ENCODE measurements at regions not wholly inside any gene's neighbourhood (a gene's known extent, or its start where the extent isn't known, plus 50 kb on each side); places are given as distances from the start of the nearest gene placed in this dataset.

DNA sequence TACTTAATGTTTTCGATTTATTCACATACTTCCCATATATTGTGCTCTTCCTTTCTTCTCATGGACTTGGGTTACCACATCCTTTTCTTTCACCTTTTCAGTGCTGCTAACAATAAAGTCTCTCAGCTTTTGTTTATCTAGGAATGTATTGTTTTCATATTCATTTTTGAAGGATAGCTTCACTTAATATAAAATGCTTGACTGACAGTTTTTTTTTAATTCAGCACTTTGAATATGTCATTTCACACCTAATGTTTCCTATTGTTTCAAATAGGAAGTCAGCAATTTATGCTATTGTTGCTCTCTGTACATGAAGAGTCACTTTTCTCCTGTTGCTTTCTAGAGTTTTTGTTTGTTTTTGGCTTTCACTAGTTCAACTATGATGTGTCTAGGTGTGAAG is 738.3 kb upstream of the STXBP6 start:
- intact Hi-C loops (cut with DNase I) = no loop called here
- no peak overlapping the region for H3K9ac ChIP-seq (ENCODE audit: low read depth in 2 of 2, low read length in 2 of 2)
- H3K27ac ChIP-seq = no peak overlapping the region
- no peak for DNase-seq
- no peaks in the 10 kb centered on the region for H3K36me3 ChIP-seq
- H3K4me1 ChIP-seq = no peaks in the 10 kb centered on the region
- H3K4me3 ChIP-seq = no peak overlapping the region
- no peaks in the 10 kb centered on the region for H3K9me3 ChIP-seq
- TF ChIP-seq, protein P1, sequence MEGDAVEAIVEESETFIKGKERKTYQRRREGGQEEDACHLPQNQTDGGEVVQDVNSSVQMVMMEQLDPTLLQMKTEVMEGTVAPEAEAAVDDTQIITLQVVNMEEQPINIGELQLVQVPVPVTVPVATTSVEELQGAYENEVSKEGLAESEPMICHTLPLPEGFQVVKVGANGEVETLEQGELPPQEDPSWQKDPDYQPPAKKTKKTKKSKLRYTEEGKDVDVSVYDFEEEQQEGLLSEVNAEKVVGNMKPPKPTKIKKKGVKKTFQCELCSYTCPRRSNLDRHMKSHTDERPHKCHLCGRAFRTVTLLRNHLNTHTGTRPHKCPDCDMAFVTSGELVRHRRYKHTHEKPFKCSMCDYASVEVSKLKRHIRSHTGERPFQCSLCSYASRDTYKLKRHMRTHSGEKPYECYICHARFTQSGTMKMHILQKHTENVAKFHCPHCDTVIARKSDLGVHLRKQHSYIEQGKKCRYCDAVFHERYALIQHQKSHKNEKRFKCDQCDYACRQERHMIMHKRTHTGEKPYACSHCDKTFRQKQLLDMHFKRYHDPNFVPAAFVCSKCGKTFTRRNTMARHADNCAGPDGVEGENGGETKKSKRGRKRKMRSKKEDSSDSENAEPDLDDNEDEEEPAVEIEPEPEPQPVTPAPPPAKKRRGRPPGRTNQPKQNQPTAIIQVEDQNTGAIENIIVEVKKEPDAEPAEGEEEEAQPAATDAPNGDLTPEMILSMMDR (IDR thresholded peaks at IDR 0.05) = no peak
- no peaks in the 10 kb centered on the region for H3K27me3 ChIP-seq

DNA sequence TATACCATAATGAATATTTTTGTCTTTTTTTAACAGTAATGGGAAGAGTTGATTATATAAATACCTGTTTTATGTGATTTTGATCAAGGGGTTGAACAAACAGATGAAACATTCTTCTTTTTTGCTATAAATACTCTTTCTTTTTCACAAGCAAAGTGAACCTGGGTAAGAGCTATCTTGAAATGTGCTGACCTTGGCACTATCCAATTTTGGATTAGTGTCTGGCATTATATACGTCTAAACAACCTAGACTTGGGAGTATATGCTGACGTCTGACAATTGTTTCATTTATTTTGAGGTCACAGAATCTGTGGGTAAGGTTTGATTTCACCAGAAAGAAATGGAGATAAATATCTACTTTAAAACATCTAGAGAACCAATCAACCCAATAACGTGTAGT is 716.0 kb upstream of the STXBP6 start:
- Histone ChIP-seq H3K9me3 (no peaks in the 10 kb centered on the region), H3K4me1 (no peaks in the 10 kb centered on the region), H3K27me3 (no peaks in the 10 kb centered on the region), H3K36me3 (no peaks in the 10 kb centered on the region), H3K4me3 (no peak overlapping the region), H3K27ac (no peak overlapping the region), H3K9ac (ENCODE audit: low read depth in 2 of 2, low read length in 2 of 2) (no peak overlapping the region)
- TF ChIP-seq, protein P1 (IDR thresholded peaks at IDR 0.05) = no peak
- no peak for DNase-seq
- intact Hi-C loops (cut with DNase I) = no loop called here

DNA sequence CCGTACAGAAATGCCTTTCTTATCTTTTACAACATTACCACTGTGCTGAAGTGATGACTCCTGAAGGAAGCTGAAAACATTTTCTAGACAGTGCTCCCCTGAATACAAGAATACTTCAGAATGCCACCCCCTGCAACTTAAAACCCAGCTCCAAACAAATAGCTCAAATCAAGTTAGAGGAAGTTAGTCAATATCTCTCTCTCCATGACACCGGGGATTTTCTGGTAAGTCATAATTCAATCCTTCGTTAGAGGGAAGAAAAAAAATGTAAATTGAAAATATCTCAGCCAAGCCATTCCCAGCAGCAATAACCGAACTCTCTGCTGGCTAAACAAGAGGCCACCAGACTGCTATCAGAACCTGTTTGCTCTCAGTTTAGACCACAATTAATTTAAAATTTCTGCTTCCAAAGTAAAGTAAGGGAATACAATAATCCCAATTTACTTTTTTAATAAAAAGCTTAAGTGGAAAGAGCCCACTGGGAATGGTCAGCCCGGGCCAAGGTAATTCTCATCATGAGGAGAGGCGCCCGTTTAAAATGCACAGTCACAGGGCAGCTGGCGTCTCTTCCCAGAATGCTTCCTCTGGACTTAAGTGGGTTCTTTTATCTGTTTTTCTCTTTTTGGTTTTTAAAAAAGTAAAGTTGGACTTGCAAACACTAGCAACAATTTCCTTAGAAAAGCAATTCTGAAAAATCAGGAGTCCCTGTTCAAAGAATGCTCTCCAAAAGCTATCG is 710.1 kb upstream of the STXBP6 start:
- TF ChIP-seq, protein P1 (IDR thresholded peaks at IDR 0.05) = no peak
- Histone ChIP-seq H3K9ac (ENCODE audit: low read depth in 2 of 2, low read length in 2 of 2) (no peak overlapping the region), H3K4me3 (no peak overlapping the region), H3K36me3 (no peaks in the 10 kb centered on the region), H3K4me1 (no peaks in the 10 kb centered on the region), H3K9me3 (no peaks in the 10 kb centered on the region), H3K27me3 (no peaks in the 10 kb centered on the region), H3K27ac (no peak overlapping the region)
- intact Hi-C loops (cut with DNase I) = no loop called here
- no peak for DNase-seq

DNA sequence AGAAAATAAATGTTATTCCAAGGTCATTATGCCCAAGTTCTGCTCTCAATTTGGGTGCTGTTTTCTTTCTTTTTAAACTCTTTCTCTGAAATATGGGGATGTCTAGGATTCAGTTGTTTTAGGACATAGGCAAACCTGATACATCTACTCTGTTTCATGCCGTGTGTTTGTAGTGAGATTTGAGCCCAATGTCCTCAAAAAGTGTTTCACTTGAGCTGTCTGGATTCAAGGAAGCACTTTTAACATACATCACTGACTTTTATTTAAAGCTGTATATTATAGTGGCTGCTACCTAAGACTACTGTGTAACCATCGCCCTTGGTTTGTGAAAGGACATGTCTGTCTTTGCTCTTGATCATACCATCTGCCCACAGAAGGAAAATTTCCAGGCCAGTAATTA is 709.3 kb upstream of the STXBP6 start:
- H3K36me3 ChIP-seq = no peaks in the 10 kb centered on the region
- no peak overlapping the region for H3K27ac ChIP-seq
- H3K9me3 ChIP-seq = no peaks in the 10 kb centered on the region
- H3K4me1 ChIP-seq = no peaks in the 10 kb centered on the region
- no peaks in the 10 kb centered on the region for H3K27me3 ChIP-seq
- TF ChIP-seq, protein P1 (IDR thresholded peaks at IDR 0.05) = no peak
- no peak for DNase-seq
- intact Hi-C loops (cut with DNase I) = no loop called here
- H3K9ac ChIP-seq (ENCODE audit: low read depth in 2 of 2, low read length in 2 of 2) = no peak overlapping the region
- no peak overlapping the region for H3K4me3 ChIP-seq

DNA sequence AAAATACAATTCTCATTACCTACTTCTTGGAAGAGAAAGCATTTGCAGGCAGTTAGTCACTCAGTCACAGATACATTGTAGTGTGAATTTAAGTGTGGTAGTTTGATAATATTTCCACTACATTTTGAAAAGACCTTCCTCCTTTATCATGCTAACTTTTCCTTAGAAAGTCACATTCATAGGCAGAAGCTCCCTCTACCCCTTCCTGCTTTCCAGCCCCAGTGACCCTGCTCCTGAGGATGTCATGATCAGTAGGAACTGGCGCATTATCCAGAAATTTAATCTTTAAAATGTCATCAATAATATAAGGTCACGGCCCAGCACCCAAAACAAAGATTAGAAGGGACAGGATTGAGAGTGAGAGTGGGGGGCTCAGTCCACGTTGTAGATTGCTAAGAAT is 707.4 kb upstream of the STXBP6 start:
- intact Hi-C loops (cut with DNase I) = no loop called here
- H3K9me3 ChIP-seq = no peaks in the 10 kb centered on the region
- TF ChIP-seq, protein P1 (IDR thresholded peaks at IDR 0.05) = no peak
- H3K27me3 ChIP-seq = no peaks in the 10 kb centered on the region
- no peaks in the 10 kb centered on the region for H3K36me3 ChIP-seq
- H3K27ac ChIP-seq = no peak overlapping the region
- H3K9ac ChIP-seq (ENCODE audit: low read depth in 2 of 2, low read length in 2 of 2) = no peak overlapping the region
- no peak overlapping the region for H3K4me3 ChIP-seq
- no peaks in the 10 kb centered on the region for H3K4me1 ChIP-seq
- DNase-seq = no peak

Data from colonic mucosa (tissue), 4 donors.